ENCODE measurements at regions not wholly inside any gene's neighbourhood (a gene's known extent, or its start where the extent isn't known, plus 50 kb on each side); places are given as distances from the start of the nearest gene placed in this dataset.

DNA sequence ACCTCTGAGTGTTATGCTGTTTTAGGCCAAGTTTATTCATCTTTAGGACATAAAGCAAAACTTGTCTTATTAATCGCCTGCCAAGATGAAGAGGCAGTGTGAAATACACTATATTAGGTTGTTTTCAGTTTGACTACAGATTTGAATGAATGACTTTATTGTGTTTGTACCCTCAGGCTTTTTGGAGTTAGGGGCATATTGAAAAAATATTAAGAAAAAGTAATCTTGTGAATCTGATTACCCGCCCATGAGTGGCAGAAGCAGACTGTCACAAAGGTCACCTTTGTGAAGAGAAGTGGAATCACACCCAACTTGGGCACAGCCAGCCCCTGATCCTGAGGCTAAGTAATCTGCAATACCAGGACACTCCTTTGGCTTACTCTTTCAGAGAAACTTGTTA, 382.5 kb downstream of the NYAP2 start:
- no peak overlapping the region for H3K4me2 ChIP-seq
- no peak for ATAC-seq
- ChIA-PET POLR2A (no interaction called here), CTCF (interaction anchor here (1.0 kb wide), 1 partner anchor 9 kb away, joined by 3 read pairs; no protein-coding TSS in a partner anchor)
- H3K4me1 ChIP-seq: no peaks in the 10 kb centered on the region
- WGBS (ENCODE audit: missing lambda C conversion rate): 63% methylated on average over 2 of the region's 2 CpGs
- H3K9me3 ChIP-seq: no peaks in the 10 kb centered on the region
- TF ChIP-seq MAFK (IDR thresholded peaks at IDR 0.05; ENCODE audit: partially characterized antibody) (no peak), KDM5A (IDR thresholded peaks at IDR 0.05) (no peak), MYC (IDR thresholded peaks at IDR 0.05; ENCODE audit: borderline replicate concordance, low read length) (no peak), HOXB13 (CRISPR knock-in tag; IDR thresholded peaks at IDR 0.05; ENCODE audit: low read depth) (no peak), NPAS2 (CRISPR knock-in tag; IDR thresholded peaks at IDR 0.05; ENCODE audit: borderline replicate concordance) (no peak), HOXB5 (CRISPR knock-in tag; IDR thresholded peaks at IDR 0.05) (no peak)
- DNase-seq (ENCODE audit: low read depth in 1 of 2, low spot score in 1 of 2): no peak
- H3K27ac ChIP-seq: no peak overlapping the region
- no peak for FAIRE-seq
- no peak overlapping the region for H3K4me3 ChIP-seq

- H3K4me2 ChIP-seq: no peak overlapping the region
- no peak for DNase-seq (ENCODE audit: low read depth in 1 of 2, low spot score in 1 of 2)
- no peaks in the 10 kb centered on the region for H3K4me1 ChIP-seq
- no peak for FAIRE-seq
- POLR2A ChIA-PET: no interaction called here
- H3K4me3 ChIP-seq: no peak overlapping the region
- H3K9me3 ChIP-seq: no peaks in the 10 kb centered on the region
- H3K27ac ChIP-seq: no peak overlapping the region
- CTCF ChIA-PET: interaction anchor here (1.0 kb wide), 1 partner anchor 9 kb away, joined by 3 read pairs; no protein-coding TSS in a partner anchor
- no peak for ATAC-seq
- TF ChIP-seq ZFP36 (IDR thresholded peaks at IDR 0.05; ENCODE audit: borderline replicate concordance, partially characterized antibody): no peak
- 83% methylated on average over 2 of the region's 2 CpGs for WGBS (ENCODE audit: missing lambda C conversion rate)
Observed at GRCh38 chr2:225781145-225781544, 381.6 kb downstream of the NYAP2 start.

- no peaks in the 10 kb centered on the region for H3K4me1 ChIP-seq
- H3K4me2 ChIP-seq: no peak overlapping the region
- ATAC-seq: no peak
- no peaks in the 10 kb centered on the region for H3K9me3 ChIP-seq
- POLR2A ChIA-PET: no interaction called here
- DNase-seq (ENCODE audit: low read depth in 1 of 2, low spot score in 1 of 2): no peak
- CTCF ChIA-PET: no interaction called here
- no peak for FAIRE-seq
- TF ChIP-seq POLR2A (IDR thresholded peaks at IDR 0.05; ENCODE audit: low read length): no peak
- no peak for TF ChIP-seq ZNF302 (CRISPR knock-in tag; IDR thresholded peaks at IDR 0.05)
- TF ChIP-seq HDAC2 (IDR thresholded peaks at IDR 0.05): no peak
- TF ChIP-seq CBX8 (IDR thresholded peaks at IDR 0.05): no peak
- TF ChIP-seq ZC3H11A (IDR thresholded peaks at IDR 0.05): no peak
- 97% methylated on average over 1 of the region's 1 CpG for WGBS (ENCODE audit: missing lambda C conversion rate)
- H3K4me3 ChIP-seq: no peak overlapping the region
- H3K27ac ChIP-seq: no peak overlapping the region
Observed at GRCh38 chr2:225779829-225780228, 380.3 kb downstream of the NYAP2 start.

DNA sequence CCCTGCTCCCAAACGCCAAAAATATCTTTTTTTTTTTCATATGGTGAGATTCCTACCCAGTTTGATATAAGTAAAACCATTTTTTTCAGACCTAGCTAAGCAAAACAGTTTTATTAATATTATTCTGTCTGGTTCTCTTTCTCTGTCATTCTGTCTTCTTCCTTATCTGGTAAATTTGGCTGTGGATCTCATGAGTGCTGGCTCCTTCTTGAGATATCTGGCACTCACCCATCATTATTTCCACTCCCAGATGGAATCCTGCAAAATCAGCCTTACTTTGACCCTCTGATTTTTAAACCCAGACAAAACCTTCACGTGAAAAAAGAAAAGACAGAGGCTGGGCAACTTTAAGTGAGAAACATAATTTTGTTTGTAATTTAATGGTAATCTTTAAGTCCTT, 373.6 kb downstream of the NYAP2 start:
- H3K9me3 ChIP-seq: no peaks in the 10 kb centered on the region
- no peak for FAIRE-seq
- no peak for DNase-seq (ENCODE audit: low read depth in 1 of 2, low spot score in 1 of 2)
- no peak overlapping the region for H3K27ac ChIP-seq
- H3K4me2 ChIP-seq: no peak overlapping the region
- no peak for ATAC-seq
- TF ChIP-seq ZC3H11A (IDR thresholded peaks at IDR 0.05): no peak
- TF ChIP-seq CHD2 (IDR thresholded peaks at IDR 0.05; ENCODE audit: low read length, partially characterized antibody): no peak
- no peak for TF ChIP-seq RCOR1 (IDR thresholded peaks at IDR 0.05; ENCODE audit: low read depth, low read length)
- TF ChIP-seq JUNB (IDR thresholded peaks at IDR 0.05): no peak
- TF ChIP-seq ELK1 (IDR thresholded peaks at IDR 0.05; ENCODE audit: low read depth, low read length): no peak
- no peak for TF ChIP-seq FOSL2 (IDR thresholded peaks at IDR 0.05)
- no peak for TF ChIP-seq FOSL2 (CRISPR knock-in tag; IDR thresholded peaks at IDR 0.05)
- no peak for TF ChIP-seq RNF2 (IDR thresholded peaks at IDR 0.05; ENCODE audit: borderline replicate concordance, low read depth)
- TF ChIP-seq ESRRA (IDR thresholded peaks at IDR 0.05; ENCODE audit: borderline replicate concordance, low read length): no peak
- TF ChIP-seq MAZ (IDR thresholded peaks at IDR 0.05; ENCODE audit: borderline replicate concordance, low read depth, low read length): no peak
- TF ChIP-seq PHF8 (IDR thresholded peaks at IDR 0.05; ENCODE audit: borderline replicate concordance, low read depth): no peak
- no peak for TF ChIP-seq NPAS2 (CRISPR knock-in tag; IDR thresholded peaks at IDR 0.05; ENCODE audit: borderline replicate concordance)
- TF ChIP-seq USF2 (IDR thresholded peaks at IDR 0.05): no peak
- TF ChIP-seq CTCF (IDR thresholded peaks at IDR 0.05): no peak
- H3K4me1 ChIP-seq: no peaks in the 10 kb centered on the region
- 42% methylated on average over 2 of the region's 2 CpGs for WGBS (ENCODE audit: missing lambda C conversion rate)
- H3K4me3 ChIP-seq: no peak overlapping the region
- POLR2A ChIA-PET: no interaction called here
- CTCF ChIA-PET: interaction anchor here (1.0 kb wide), 1 partner anchor 69 kb away, joined by 3 read pairs; no protein-coding TSS in a partner anchor

Measured in A549 (cell line).